OCI-M2 (cell line): ENCODE measurements at regions not wholly inside any gene's neighbourhood (a gene's known extent, or its start where the extent isn't known, plus 50 kb on each side); places are given as distances from the start of the nearest gene placed in this dataset.

Source experiments
- DNase-seq: peaks from one replicate; lab custom pipeline; 2025; ENCODE audit not compliant: unreplicated experiment; lab: John Stamatoyannopoulos, UW

DNA sequence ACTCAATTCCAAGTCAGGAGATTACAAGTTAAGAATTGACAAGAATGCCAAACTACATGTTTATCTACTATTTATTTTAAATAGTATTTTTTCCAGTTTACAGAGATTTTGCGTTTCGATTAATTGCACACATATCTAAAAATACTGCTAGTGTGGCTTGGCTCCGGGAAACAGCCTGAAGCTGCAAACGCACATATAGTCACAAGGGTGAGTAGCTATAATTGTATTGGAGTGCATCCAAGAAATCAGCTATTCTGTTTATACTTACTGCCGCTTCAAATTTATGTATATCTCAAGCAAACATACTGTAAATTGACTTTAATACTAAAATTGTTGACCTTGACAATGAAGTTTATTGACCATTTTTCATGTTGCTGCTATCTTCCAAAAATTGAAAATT is 77.0 kb upstream of the PLSCR5 start:
- DNase-seq = no peak

DNA sequence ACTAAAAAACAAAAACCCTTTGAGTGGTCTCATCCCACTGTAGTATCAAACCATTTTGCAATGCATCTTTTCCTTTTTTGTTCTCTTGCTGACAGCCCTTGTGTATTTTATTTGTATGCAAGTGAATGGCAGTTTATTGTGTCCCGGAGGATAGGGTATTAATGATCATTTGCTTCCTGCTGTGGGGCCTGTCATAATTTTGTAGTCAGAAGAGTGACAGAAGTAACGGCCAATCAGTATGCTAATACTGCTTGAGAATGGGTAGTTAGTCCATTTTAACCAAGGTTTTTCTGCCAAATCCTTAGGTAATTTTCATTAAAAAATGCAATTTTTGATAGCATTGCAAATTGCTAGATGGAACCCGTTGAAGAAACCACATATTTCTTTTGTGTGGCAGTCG is 75.5 kb upstream of the PLSCR5 start:
- DNase-seq = no peak

DNA sequence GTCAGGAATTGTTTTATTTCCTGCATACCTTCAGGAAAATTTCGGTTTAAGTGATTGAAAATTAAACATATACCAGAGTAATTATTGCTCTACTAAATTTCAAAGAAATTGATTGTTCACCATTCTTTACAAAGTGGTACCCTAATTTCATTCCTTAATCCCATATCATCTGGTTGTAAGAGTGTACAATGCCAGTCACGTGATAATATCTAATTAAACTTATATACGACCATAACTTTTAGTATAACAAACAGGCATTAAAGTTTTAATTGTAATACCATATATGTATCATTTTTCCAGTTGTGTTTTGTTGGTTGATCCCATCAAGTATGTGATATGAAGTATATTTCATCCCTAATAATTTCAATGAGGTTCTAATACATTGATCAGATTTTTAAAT is 74.8 kb upstream of the PLSCR5 start:
- DNase-seq = no peak

DNA sequence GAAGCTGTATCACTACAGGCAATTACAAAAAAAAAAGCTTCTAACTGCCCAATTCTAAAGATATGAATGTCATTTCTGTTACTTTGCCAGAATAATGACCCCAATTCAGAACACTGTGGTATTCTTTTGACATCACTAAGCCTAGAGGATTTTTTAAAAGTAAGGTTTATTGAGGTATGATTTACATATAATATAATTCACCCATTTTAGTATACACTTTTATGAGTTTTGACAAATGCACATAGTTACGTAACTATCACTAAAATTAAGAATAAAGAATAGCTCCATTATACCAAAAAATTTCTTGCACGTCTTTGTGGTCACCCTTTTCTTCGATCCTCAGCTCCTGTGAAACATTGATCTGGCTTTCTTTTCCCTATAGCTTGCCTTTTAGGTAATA is 74.0 kb upstream of the PLSCR5 start:
- no peak for DNase-seq

DNA sequence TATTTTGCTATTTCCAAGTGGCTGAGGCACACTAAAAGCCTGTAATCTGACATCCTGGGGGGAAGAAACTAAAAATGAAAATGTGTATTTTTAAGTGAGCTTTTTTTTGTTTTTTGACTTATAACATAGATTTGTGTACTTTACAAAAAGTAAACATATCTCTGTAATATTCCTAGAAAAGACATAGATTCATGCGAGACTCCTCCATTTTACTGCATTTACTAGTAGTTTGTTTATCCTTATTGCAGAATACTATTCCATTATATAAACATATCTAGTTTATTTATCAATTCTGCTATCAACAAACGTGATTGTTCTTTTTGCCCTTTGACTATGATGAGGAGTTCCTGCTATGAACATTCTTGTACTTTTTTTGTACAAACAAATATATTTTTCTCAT is 67.8 kb upstream of the PLSCR5 start:
- no peak for DNase-seq

DNA sequence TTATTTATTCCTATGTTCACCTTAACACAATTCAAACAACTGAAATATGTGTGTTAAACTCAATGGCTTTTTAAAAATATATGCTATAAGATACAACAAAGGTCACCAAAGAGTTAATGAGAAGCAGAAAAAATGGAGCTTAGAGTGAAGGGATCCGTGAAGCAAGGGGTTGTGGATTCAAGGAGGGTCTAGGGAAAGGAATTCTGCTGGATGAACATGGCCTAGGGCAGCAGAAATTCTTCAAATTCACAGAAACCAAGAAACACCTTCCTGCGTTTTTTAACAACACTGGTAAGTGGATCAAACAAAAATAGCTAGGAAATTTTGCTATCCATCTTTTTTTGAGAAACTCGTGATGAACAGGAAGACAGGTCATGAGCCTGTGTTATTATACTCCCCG is 59.3 kb upstream of the PLSCR5 start:
- DNase-seq = no peak

DNA sequence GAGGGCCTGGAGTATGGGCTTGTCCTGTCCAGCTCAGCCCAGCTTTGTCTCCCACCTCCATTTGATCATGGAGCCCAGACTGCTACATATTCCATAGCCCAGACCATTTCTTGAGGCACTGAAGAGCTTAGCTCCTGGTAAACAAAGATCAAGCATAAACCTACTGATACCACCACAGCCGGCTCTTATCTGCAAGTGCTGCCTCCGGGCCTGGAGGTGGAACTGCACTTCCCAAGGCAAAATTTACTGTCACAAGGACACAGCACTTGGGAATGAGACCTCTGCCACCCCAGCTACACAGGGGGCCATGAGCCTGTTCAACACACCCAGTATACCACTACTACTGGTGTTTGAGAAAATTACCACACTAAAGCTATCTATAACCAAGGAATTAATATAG is 53.7 kb upstream of the PLSCR5 start:
- DNase-seq = no peak

DNA sequence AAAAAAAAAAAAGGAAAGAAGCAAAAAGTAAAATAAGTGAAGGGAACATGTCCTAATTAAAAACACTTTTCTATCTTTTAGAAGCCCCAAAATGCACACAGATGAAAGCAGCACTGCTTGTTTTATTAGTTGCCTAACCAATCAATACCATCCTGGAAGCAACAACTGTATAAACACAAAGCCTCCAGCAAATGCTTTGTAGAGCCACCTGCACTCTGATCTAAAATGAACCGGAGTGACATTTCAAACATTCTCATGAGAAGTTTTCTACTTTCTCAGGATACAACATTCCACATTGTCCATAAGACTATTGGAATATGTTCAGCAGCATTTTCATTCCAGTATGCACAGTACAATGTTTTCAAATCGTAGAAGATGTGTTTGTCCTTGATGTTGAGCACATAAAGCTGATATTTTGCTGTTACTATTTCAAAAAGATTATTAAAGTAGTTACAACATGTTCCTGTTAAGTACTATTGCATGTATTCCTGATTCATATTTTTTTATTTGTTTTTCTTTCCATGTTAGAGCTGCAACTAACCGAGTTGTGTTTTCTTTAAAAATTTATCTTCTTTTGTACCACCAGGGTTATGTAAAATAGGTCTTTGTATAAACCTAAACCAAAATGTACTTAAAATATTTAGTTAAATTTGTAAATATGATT is 50.3 kb upstream of the PLSCR5 start:
- no peak for DNase-seq
